CD4-positive, alpha-beta T cell (primary cell): ENCODE measurements at regions not wholly inside any gene's neighbourhood (a gene's known extent, or its start where the extent isn't known, plus 50 kb on each side); places are given as distances from the start of the nearest gene placed in this dataset.

Experiments used
- ATAC-seq: fragments of 200-7000 bp; cut with Tn5 transposase; one replicate; pipeline ENCODE4 v1.10.0; 2022; ENCODE audit warnings: mild to moderate bottlenecking; ENCODE audit not compliant: poor library complexity
- CTCF ChIA-PET: fragments of 350-600 bp; sonication (Branson Sonifier 250); formaldehyde crosslinking; loops from one replicate; lab custom pipeline; 2021; ENCODE audit warnings: antibody characterized with exemption, inconsistent platforms; lab: Charles Lee
- POLR2A ChIA-PET: fragments of 350-600 bp; sonication (Branson Sonifier 250); formaldehyde crosslinking; loops from one replicate; lab custom pipeline; 2021; ENCODE audit warnings: antibody characterized with exemption, inconsistent platforms; lab: Charles Lee
- DNase-seq, 14 experiments: peaks; one replicate each; pipeline ENCODE4 v3.0.0-alpha.2; 2013 to 2020; ENCODE audit warnings: mixed read lengths in 2 of 14
- H3K27ac ChIP-seq, 2 donors: one replicate each; pipeline versions ENCODE4 v1.5.1 to v1.7.0; 2013; ENCODE audit warnings: low read length in 2 of 2, low read depth in 1 of 2, mild to moderate bottlenecking in 1 of 2
- H3K27me3 ChIP-seq, 2 experiments: 1 replicate in 1 of 2; 2 replicates in 1 of 2; pipeline versions ENCODE4 v1.6.1 to v1.7.0; 2013; ENCODE audit warnings: low read length in 2 of 2, control low read depth in 1 of 2, mild to moderate bottlenecking in 1 of 2, moderate library complexity in 1 of 2; ENCODE audit not compliant: insufficient read depth in 2 of 2, control insufficient read depth in 1 of 2
- H3K36me3 ChIP-seq: one replicate; pipeline ENCODE4 v1.6.1; 2013; ENCODE audit warnings: low read length, control low read depth; ENCODE audit not compliant: insufficient read depth
- H3K4me1 ChIP-seq: one replicate; pipeline ENCODE4 v1.6.1; 2013; ENCODE audit warnings: low read length, control low read depth; ENCODE audit not compliant: insufficient read depth
- H3K4me3 ChIP-seq: one replicate; pipeline ENCODE4 v1.5.1; 2013; ENCODE audit warnings: mild to moderate bottlenecking, low read length, moderate library complexity
- H3K9me3 ChIP-seq, 2 experiments: 1 replicate in 1 of 2; 2 replicates in 1 of 2; pipeline versions ENCODE4 v1.6.1 to v1.7.0; 2013; ENCODE audit warnings: low read length in 2 of 2, mild to moderate bottlenecking in 2 of 2, control low read depth in 1 of 2, moderate library complexity in 1 of 2; ENCODE audit not compliant: control insufficient read depth in 1 of 2, insufficient read depth in 1 of 2
- H3K27ac Mint-ChIP-seq: one replicate; pipeline ENCODE4 v1.8.0; 2020; ENCODE audit warnings: mixed read lengths
- H3K27me3 Mint-ChIP-seq: one replicate; pipeline ENCODE4 v1.8.0; 2021; ENCODE audit warnings: mixed read lengths
- H3K36me3 Mint-ChIP-seq: one replicate; pipeline ENCODE4 v1.8.0; 2021; ENCODE audit warnings: low read depth, mixed read lengths
- H3K4me1 Mint-ChIP-seq: one replicate; pipeline ENCODE4 v1.8.0; 2021; ENCODE audit warnings: low read depth, mixed read lengths
- H3K4me3 Mint-ChIP-seq: one replicate; pipeline ENCODE4 v1.8.0; 2020; ENCODE audit warnings: mild to moderate bottlenecking, mixed read lengths
- H3K9me3 Mint-ChIP-seq: one replicate; pipeline ENCODE4 v1.8.0; 2020; ENCODE audit warnings: mixed read lengths
- CTCF ChIP-seq: fragments of 200-600 bp; IDR thresholded peaks from one replicate; pipeline ENCODE4 v1.8.0; 2022; ENCODE audit warnings: antibody characterized with exemption, mild to moderate bottlenecking
- intact Hi-C, 2 experiments: fragments of 100-400 bp; cut with DNase I in 1 of 2; cut with micrococcal nuclease in 1 of 2; formaldehyde crosslinking; loops; one replicate each; pipeline versions ENCODE4 v1.15.1 to v1.9.0; 2023 to 2025; cut with DNase I, micrococcal nuclease

GRCh38 chr4:151555151-151555945 lies 146.4 kb downstream of the FHIP1A start:
- CTCF ChIA-PET, result no interaction called here
- no peaks in the 10 kb centered on the region for H3K4me1 ChIP-seq
- no peak overlapping the region for H3K4me3 ChIP-seq
- ATAC-seq (no peak), DNase-seq (no peak)
- peaks cover 0 to 6% of the 10 kb centered on the region in 2 experiments for H3K9me3 ChIP-seq
- peaks cover 4% of the 10 kb centered on the region for H3K9me3 Mint-ChIP-seq
- POLR2A ChIA-PET, result no interaction called here
- no peak overlapping the region for H3K27ac Mint-ChIP-seq
- no peak for TF ChIP-seq CTCF
- no peak overlapping the region for H3K4me3 Mint-ChIP-seq
- H3K4me1 Mint-ChIP-seq, result no peaks in the 10 kb centered on the region
- H3K27me3 ChIP-seq, result peaks cover 5 to 13% of the 10 kb centered on the region in 2 experiments
- H3K36me3 Mint-ChIP-seq, result no peaks in the 10 kb centered on the region
- H3K36me3 ChIP-seq, result no peaks in the 10 kb centered on the region
- no peak overlapping the region for H3K27ac ChIP-seq
- intact Hi-C loops, result no loop called here
- peaks cover 59% of the 10 kb centered on the region for H3K27me3 Mint-ChIP-seq

GRCh38 chr4:151558496-151559113 lies 149.6 kb downstream of the FHIP1A start:
- no peaks in the 10 kb centered on the region for H3K9me3 ChIP-seq
- TF ChIP-seq CTCF, result no peak
- H3K4me3 ChIP-seq, result no peak overlapping the region
- peaks cover 5% of the 10 kb centered on the region for H3K4me1 Mint-ChIP-seq
- ChIA-PET POLR2A (interaction anchor here (0.6 kb wide), 1 partner anchor 214 kb away, joined by 3 read pairs; no protein-coding TSS in a partner anchor), CTCF (interaction anchor here (1.6 kb wide), 1 partner anchor 12 kb away, joined by 3 read pairs; no protein-coding TSS in a partner anchor)
- no peak for DNase-seq
- intact Hi-C loops, result no loop called here
- H3K27ac Mint-ChIP-seq, result no peak overlapping the region
- no peaks in the 10 kb centered on the region for H3K36me3 ChIP-seq
- peaks cover 0 to 13% of the 10 kb centered on the region in 2 experiments for H3K27me3 ChIP-seq
- no peaks in the 10 kb centered on the region for H3K4me1 ChIP-seq
- H3K27me3 Mint-ChIP-seq, result peaks cover 64% of the 10 kb centered on the region
- H3K4me3 Mint-ChIP-seq, result no peak overlapping the region
- H3K36me3 Mint-ChIP-seq, result no peaks in the 10 kb centered on the region
- no peaks in the 10 kb centered on the region for H3K9me3 Mint-ChIP-seq
- H3K27ac ChIP-seq, result no peak overlapping the region
- ATAC-seq, result no peak

GRCh38 chr4:151559595-151559994 lies 150.6 kb downstream of the FHIP1A start:
- Histone ChIP-seq H3K9me3 (no peaks in the 10 kb centered on the region), H3K27me3 (peaks cover 0 to 13% of the 10 kb centered on the region in 2 experiments), H3K27ac (no peak overlapping the region), H3K36me3 (no peaks in the 10 kb centered on the region), H3K4me3 (no peak overlapping the region), H3K4me1 (no peaks in the 10 kb centered on the region)
- Mint-ChIP-seq H3K27me3 (peaks cover 61% of the 10 kb centered on the region), H3K4me3 (no peak overlapping the region), H3K4me1 (peaks cover 11% of the 10 kb centered on the region), H3K27ac (no peak overlapping the region), H3K9me3 (no peaks in the 10 kb centered on the region), H3K36me3 (no peaks in the 10 kb centered on the region)
- ChIA-PET CTCF (no interaction called here), POLR2A (no interaction called here)
- intact Hi-C loops, result no loop called here
- no peak for TF ChIP-seq CTCF
- DNase-seq, result no peak
- ATAC-seq, result no peak
